ENCODE measurements at regions not wholly inside any gene's neighbourhood (a gene's known extent, or its start where the extent isn't known, plus 50 kb on each side); places are given as distances from the start of the nearest gene placed in this dataset.
"Not testable (repeated sequence)": the region's sequence is repeated elsewhere in the genome, so short reads cannot be mapped to it uniquely, and the experiment has no call there.

DNA sequence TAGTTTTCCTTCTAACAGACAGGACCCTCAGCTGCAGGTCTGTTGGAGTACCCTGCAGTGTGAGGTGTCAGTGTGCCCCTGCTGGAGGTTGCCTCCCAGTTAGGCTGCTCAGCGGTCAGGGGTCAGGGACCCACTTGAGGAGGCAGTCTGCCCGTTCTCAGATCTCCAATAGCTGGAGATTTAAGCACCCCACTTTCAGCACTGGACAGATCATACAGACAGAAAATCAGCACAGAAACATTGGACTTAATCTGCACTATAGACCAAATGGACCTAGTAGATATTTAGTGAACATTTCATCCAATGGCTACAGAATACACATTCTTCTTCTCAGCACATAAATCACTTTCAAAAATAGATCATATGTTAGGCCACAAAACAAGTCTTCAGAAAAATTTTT lies 137.8 kb upstream of the MDFIC2 start:
- not testable (repeated sequence) for H3K36me3 Mint-ChIP-seq (ENCODE audit: low read depth)

DNA sequence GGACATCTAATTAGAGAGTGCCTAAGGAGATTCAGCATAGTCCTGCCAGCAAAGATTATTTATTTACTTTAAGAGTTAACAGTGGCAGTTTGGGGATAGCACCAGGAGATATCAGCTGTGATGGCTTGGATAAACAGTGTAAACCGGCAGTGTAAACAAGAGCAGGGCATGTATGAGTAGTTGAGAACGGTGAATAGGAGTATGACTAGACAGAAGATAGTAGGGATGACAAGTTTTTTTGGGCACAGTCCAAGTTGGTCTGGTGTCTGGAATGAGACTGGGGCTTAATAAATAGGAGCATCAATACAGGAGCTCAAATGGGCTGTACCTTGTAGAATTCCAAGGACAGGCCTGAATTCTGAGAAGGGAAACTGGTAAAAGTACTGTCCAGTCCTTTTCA lies 123.0 kb upstream of the MDFIC2 start:
- H3K36me3 Mint-ChIP-seq (ENCODE audit: low read depth); H3K27me3 Mint-ChIP-seq (ENCODE audit: low read depth); H3K9me3 Mint-ChIP-seq; intact Hi-C loops (cut with micrococcal nuclease); H3K4me1 Mint-ChIP-seq (ENCODE audit: low read depth); DNase-seq (ENCODE audit: low spot score); H3K4me3 Mint-ChIP-seq (ENCODE audit: low read depth); H3K27ac Mint-ChIP-seq: not testable (repeated sequence)

More for the DNA sequence above, 137.8 kb upstream of the MDFIC2 start:
- H3K27ac Mint-ChIP-seq; H3K4me3 Mint-ChIP-seq (ENCODE audit: low read depth); H3K4me1 Mint-ChIP-seq (ENCODE audit: low read depth); H3K9me3 Mint-ChIP-seq; H3K27me3 Mint-ChIP-seq (ENCODE audit: low read depth); DNase-seq (ENCODE audit: low spot score); intact Hi-C loops (cut with micrococcal nuclease): not testable (repeated sequence)

DNA sequence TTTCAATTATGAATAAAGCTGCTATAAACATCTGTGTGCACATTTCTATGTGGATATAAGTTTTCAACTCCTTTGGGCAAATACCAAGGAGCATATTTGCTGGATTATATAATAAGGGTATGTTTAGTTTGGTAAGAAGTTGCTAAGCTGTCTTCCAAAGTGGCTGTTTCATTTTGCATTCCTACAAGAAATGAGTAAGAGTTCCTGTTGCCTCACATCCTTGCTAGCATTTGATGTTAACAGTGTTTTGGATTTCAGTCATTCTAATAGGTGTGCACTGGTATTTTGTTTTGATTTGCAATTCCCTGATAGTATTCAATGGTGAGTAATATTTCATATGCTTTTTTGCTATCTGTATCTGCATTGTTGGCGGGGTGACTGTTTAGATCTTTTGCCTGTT lies 120.7 kb upstream of the MDFIC2 start:
- intact Hi-C loops (cut with micrococcal nuclease) = no loop called here
- no peak overlapping the region for H3K4me3 Mint-ChIP-seq (ENCODE audit: low read depth)
- DNase-seq (ENCODE audit: low spot score) = no peak
- no peaks in the 10 kb centered on the region for H3K36me3 Mint-ChIP-seq (ENCODE audit: low read depth)
- H3K4me1 Mint-ChIP-seq (ENCODE audit: low read depth) = no peaks in the 10 kb centered on the region
- H3K9me3 Mint-ChIP-seq = no peaks in the 10 kb centered on the region
- H3K27me3 Mint-ChIP-seq (ENCODE audit: low read depth) = no peaks in the 10 kb centered on the region
- no peak overlapping the region for H3K27ac Mint-ChIP-seq

DNA sequence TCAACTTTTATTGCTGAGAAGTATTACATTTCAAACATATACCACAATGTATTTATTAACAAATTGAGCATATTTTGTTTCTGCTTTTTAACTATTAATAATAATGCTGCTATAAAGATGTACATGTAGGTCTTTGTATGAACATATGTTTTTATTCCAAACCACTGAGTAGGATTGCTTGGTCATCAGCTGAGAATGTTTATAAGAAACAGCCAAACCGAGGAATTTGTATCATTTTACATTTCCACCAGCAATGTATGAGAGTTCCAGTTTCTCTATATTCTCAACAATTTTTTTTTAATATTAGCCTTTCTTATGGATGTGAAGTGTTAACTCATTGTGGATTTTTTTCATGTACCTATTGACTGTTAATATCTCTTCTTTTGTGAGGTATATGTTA lies 119.5 kb upstream of the MDFIC2 start:
- Mint-ChIP-seq H3K9me3 (no peaks in the 10 kb centered on the region), H3K36me3 (ENCODE audit: low read depth) (no peaks in the 10 kb centered on the region), H3K27me3 (ENCODE audit: low read depth) (no peaks in the 10 kb centered on the region), H3K4me3 (ENCODE audit: low read depth) (no peak overlapping the region), H3K27ac (no peak overlapping the region), H3K4me1 (ENCODE audit: low read depth) (no peaks in the 10 kb centered on the region)
- DNase-seq (ENCODE audit: low spot score) = no peak
- intact Hi-C loops (cut with micrococcal nuclease) = no loop called here

DNA sequence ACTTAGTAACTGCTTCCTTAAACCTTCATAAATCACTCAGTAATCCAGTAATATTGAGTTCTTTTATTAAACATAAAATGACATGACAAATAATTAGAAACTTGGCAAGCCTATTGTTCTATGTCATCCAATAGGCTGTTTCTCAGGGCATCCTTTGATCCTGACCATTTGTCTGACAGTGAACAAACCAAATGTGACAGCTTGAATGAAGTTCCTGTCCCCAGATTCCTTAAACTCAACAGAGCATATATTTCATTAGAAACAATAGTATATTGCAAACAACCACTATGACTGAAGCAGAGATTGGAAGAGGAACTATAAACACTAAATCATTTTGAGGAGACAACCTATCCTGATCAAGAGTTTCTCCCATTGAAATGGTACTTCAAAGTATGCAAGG lies 113.6 kb upstream of the MDFIC2 start:
- Mint-ChIP-seq H3K4me3 (ENCODE audit: low read depth) (no peak overlapping the region), H3K4me1 (ENCODE audit: low read depth) (no peaks in the 10 kb centered on the region), H3K27me3 (ENCODE audit: low read depth) (no peaks in the 10 kb centered on the region), H3K36me3 (ENCODE audit: low read depth) (no peaks in the 10 kb centered on the region), H3K27ac (no peak overlapping the region), H3K9me3 (no peaks in the 10 kb centered on the region)
- intact Hi-C loops (cut with micrococcal nuclease) = no loop called here
- no peak for DNase-seq (ENCODE audit: low spot score)

DNA sequence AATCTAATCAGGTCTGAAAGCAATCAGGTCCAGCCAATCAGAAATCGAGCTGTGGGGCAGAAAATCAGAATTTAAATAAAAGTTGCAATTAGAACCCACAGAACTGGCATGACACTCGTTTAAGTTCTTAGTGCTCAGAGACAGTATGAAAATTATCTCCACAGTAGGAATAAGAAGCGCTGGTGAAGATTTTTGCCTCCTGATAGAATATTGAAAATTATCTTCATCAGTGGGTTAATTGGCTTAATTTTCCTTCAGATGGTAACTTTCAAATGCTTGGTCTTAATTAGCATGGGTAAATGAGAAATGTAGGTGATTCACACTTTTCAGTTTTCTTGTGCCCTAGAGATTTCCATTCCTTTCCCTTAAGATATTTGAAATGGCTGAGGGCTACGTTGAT lies 109.1 kb upstream of the MDFIC2 start:
- no peak for DNase-seq (ENCODE audit: low spot score)
- Mint-ChIP-seq H3K9me3 (no peaks in the 10 kb centered on the region), H3K36me3 (ENCODE audit: low read depth) (no peaks in the 10 kb centered on the region), H3K4me1 (ENCODE audit: low read depth) (no peaks in the 10 kb centered on the region), H3K27me3 (ENCODE audit: low read depth) (no peaks in the 10 kb centered on the region), H3K27ac (no peak overlapping the region), H3K4me3 (ENCODE audit: low read depth) (no peak overlapping the region)
- intact Hi-C loops (cut with micrococcal nuclease) = no loop called here

DNA sequence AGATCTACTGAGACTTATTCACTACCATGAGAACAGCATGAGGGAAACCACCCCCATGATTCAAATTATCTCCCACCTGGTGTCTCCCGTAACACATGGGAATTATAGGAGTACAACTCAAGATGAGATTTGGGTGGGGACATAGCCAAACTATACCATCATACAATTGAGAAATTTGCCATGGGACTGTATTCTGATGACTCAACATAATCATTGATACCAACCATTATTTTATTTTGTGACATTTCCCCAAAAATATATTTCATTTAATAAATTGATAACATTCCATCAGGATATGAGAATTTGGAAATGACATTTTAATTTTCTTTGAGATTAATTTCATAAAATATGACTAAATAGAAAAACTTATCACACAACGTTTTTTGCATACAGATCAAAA lies 96.6 kb upstream of the MDFIC2 start:
- Mint-ChIP-seq H3K27ac (no peak overlapping the region), H3K4me3 (ENCODE audit: low read depth) (no peak overlapping the region), H3K27me3 (ENCODE audit: low read depth) (no peaks in the 10 kb centered on the region), H3K9me3 (no peaks in the 10 kb centered on the region), H3K4me1 (ENCODE audit: low read depth) (no peaks in the 10 kb centered on the region), H3K36me3 (ENCODE audit: low read depth) (no peaks in the 10 kb centered on the region)
- intact Hi-C loops (cut with micrococcal nuclease) = no loop called here
- no peak for DNase-seq (ENCODE audit: low spot score)

DNA sequence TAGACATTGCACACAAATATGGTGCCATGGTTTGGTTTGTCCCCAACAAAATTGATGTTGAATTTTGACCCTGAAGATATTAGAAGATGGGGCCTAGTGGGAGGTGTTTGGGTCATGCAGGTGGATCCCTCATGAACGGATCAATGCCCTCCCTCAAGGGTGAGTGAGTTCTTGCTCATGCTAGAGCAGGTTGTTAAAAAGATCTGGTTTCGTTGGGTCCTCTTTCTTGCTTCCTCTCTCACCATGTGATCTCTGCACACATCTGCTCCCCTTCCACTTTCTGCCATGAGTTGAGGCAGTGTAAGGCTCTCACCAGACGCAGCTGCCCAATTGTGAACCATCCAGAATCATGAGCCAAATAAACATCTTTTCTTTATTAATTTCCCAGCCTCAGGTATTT lies 87.8 kb upstream of the MDFIC2 start:
- no peak for DNase-seq (ENCODE audit: low spot score)
- Mint-ChIP-seq H3K4me1 (ENCODE audit: low read depth) (no peaks in the 10 kb centered on the region), H3K9me3 (no peaks in the 10 kb centered on the region), H3K27ac (no peak overlapping the region), H3K27me3 (ENCODE audit: low read depth) (no peaks in the 10 kb centered on the region), H3K36me3 (ENCODE audit: low read depth) (no peaks in the 10 kb centered on the region), H3K4me3 (ENCODE audit: low read depth) (no peak overlapping the region)
- intact Hi-C loops (cut with micrococcal nuclease) = no loop called here

DNA sequence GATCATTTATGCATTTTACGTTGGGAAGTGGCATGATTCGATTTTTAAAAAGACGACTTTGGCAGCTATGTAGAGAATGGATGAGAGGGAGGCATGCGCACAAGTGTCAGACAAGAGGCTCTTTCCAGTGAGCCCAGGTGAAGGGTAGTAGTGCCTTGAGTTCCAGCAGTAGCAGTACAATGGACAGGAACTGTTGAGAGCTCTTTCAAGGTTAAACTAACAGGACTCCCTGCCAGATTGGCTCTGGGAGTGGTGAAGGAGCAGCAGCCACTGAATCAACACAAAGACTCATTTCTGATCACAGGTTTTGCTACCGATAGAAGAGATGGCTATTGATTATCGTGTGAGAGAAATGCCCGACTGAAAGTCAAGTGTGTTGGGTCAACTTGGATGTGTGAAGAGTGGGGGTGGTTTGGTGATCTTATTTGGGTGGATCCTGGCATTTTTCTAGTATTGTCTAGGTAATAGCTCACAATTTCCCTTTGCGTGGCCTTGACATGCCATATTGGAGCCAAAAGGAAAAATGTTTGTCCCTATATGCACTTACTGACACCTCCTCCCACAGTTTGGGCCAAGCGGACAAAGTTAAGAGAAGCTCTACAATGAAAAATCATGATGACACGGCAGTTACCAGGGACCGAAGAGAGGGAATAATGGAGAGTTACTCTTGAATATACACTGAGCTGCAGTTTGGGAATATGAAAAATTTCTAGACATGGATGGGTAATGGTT lies 81.6 kb upstream of the MDFIC2 start:
- intact Hi-C loops (cut with micrococcal nuclease) = no loop called here
- no peaks in the 10 kb centered on the region for H3K27me3 Mint-ChIP-seq (ENCODE audit: low read depth)
- H3K4me3 Mint-ChIP-seq (ENCODE audit: low read depth) = no peak overlapping the region
- no peaks in the 10 kb centered on the region for H3K4me1 Mint-ChIP-seq (ENCODE audit: low read depth)
- no peak for DNase-seq (ENCODE audit: low spot score)
- H3K36me3 Mint-ChIP-seq (ENCODE audit: low read depth) = no peaks in the 10 kb centered on the region
- H3K9me3 Mint-ChIP-seq = no peaks in the 10 kb centered on the region
- no peak overlapping the region for H3K27ac Mint-ChIP-seq

DNA sequence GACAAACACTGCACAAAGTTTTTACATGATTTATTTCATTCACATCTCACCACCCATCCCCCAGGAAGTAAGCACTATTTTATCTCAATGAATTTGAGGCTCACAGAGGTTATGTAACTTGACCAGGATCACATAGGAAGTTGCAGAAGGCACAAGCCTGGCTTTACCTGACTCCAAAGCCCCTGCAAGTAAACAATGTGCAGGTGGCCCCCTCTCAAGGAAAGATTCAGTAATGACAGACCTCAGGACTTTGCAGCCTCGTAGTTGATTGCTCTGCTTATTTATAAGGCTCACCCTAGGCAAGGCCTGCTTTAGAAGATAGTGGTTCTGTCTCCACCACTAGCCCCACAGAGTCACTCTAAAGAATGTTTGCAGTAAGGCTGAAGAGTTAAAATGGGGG lies 79.8 kb upstream of the MDFIC2 start:
- Mint-ChIP-seq H3K36me3 (ENCODE audit: low read depth) (no peaks in the 10 kb centered on the region), H3K4me1 (ENCODE audit: low read depth) (no peaks in the 10 kb centered on the region), H3K9me3 (no peaks in the 10 kb centered on the region), H3K4me3 (ENCODE audit: low read depth) (no peak overlapping the region), H3K27me3 (ENCODE audit: low read depth) (no peaks in the 10 kb centered on the region), H3K27ac (no peak overlapping the region)
- DNase-seq (ENCODE audit: low spot score) = no peak
- intact Hi-C loops (cut with micrococcal nuclease) = no loop called here

DNA sequence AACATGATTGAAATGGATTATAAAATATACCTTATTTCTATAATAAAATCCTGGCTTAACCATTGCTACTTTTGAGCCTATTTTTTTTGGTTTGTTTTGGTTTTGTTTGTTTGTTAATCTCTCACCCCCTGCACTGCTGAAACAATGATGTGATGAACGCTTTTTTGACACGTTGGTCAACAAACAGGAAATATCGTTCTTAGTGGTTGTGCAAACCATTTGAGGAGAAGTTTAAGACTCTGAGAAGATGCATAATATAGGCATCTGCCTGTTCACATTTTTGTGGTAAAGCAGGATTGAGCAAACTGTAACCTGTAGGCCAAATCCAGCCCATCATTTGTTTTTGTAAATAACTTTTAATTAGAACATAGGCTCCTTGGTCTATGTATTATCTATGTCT lies 75.5 kb upstream of the MDFIC2 start:
- Mint-ChIP-seq H3K9me3 (no peaks in the 10 kb centered on the region), H3K36me3 (ENCODE audit: low read depth) (no peaks in the 10 kb centered on the region), H3K27ac (no peak overlapping the region), H3K4me3 (ENCODE audit: low read depth) (no peak overlapping the region), H3K27me3 (ENCODE audit: low read depth) (no peaks in the 10 kb centered on the region), H3K4me1 (ENCODE audit: low read depth) (no peaks in the 10 kb centered on the region)
- no peak for DNase-seq (ENCODE audit: low spot score)
- intact Hi-C loops (cut with micrococcal nuclease) = no loop called here

DNA sequence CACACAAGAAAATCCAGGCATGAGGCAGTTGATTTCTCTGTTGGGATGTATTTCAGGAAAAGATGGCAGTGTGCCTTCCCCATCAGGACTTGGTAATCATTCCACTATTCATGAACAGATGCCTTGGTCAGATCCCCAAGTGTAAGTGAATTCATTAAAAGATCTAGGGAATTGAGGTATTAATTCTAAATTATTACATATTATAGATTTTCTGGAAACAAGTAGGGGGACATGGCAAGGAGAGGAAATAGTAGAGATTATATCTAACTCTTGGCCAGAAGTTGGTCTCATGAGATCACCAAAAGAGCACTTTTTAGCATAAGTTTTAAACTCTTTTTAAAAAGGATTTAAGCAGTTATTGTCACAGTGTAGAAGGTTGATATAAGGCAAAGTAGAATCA lies 74.4 kb upstream of the MDFIC2 start:
- DNase-seq (ENCODE audit: low spot score) = no peak
- no peaks in the 10 kb centered on the region for H3K9me3 Mint-ChIP-seq
- no peak overlapping the region for H3K4me3 Mint-ChIP-seq (ENCODE audit: low read depth)
- H3K27ac Mint-ChIP-seq = no peak overlapping the region
- H3K4me1 Mint-ChIP-seq (ENCODE audit: low read depth) = no peaks in the 10 kb centered on the region
- no peaks in the 10 kb centered on the region for H3K36me3 Mint-ChIP-seq (ENCODE audit: low read depth)
- intact Hi-C loops (cut with micrococcal nuclease) = no loop called here
- H3K27me3 Mint-ChIP-seq (ENCODE audit: low read depth) = no peaks in the 10 kb centered on the region

DNA sequence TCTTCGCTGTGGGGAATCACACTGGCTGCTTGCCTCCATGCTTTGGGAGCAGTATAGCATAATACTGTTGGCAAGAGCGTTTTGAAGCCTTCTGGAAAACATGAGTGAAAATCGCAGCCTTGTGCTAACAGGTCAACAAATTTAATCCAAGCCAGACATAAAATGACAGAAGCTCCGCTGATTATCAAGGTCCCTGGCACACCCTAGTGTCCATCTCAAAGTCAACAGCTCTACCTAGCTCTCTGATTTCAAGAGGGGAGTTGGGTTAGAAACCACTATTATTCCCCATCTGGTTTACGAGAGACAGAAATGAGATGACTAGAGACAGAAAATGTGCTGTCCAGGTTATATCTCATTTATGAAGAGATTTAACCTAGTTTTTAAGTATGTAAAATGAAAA lies 73.6 kb upstream of the MDFIC2 start:
- H3K27me3 Mint-ChIP-seq (ENCODE audit: low read depth) = no peaks in the 10 kb centered on the region
- no peaks in the 10 kb centered on the region for H3K36me3 Mint-ChIP-seq (ENCODE audit: low read depth)

DNA sequence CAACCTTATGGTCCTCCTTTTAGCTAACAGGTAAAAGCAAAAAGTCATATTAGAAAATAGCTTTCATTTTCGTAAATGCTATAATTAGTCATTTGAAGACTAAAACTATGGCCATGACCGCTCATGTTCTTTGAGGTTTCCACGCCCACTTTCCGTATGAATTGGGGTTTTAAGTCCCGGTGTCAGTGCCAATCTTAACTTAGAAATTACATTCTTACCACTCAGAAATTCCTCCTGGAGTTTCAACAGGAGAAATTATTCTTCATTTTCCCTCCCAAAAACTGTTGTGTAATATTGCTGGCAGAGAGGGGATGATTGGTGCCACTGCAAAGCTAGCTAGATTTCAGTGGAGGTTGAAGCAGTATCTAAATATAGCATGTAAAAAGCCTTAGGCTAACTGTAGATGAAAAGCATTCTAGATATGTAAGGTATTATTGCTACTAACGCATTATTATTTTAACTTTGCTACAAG lies 71.0 kb upstream of the MDFIC2 start:
- no peaks in the 10 kb centered on the region for H3K9me3 Mint-ChIP-seq
- H3K36me3 Mint-ChIP-seq (ENCODE audit: low read depth) = no peaks in the 10 kb centered on the region
- H3K27ac Mint-ChIP-seq = no peak overlapping the region
- intact Hi-C loops (cut with micrococcal nuclease) = no loop called here
- H3K4me1 Mint-ChIP-seq (ENCODE audit: low read depth) = no peaks in the 10 kb centered on the region
- H3K4me3 Mint-ChIP-seq (ENCODE audit: low read depth) = no peak overlapping the region
- DNase-seq (ENCODE audit: low spot score) = no peak
- H3K27me3 Mint-ChIP-seq (ENCODE audit: low read depth) = no peaks in the 10 kb centered on the region

More for the DNA sequence above, 73.6 kb upstream of the MDFIC2 start:
- intact Hi-C loops (cut with micrococcal nuclease) = no loop called here
- H3K9me3 Mint-ChIP-seq = no peaks in the 10 kb centered on the region
- H3K4me3 Mint-ChIP-seq (ENCODE audit: low read depth) = no peak overlapping the region
- no peak for DNase-seq (ENCODE audit: low spot score)
- no peak overlapping the region for H3K27ac Mint-ChIP-seq
- H3K4me1 Mint-ChIP-seq (ENCODE audit: low read depth) = no peaks in the 10 kb centered on the region
